ENCODE measurements at regions not wholly inside any gene's neighbourhood (a gene's known extent, or its start where the extent isn't known, plus 50 kb on each side); places are given as distances from the start of the nearest gene placed in this dataset.

DNA sequence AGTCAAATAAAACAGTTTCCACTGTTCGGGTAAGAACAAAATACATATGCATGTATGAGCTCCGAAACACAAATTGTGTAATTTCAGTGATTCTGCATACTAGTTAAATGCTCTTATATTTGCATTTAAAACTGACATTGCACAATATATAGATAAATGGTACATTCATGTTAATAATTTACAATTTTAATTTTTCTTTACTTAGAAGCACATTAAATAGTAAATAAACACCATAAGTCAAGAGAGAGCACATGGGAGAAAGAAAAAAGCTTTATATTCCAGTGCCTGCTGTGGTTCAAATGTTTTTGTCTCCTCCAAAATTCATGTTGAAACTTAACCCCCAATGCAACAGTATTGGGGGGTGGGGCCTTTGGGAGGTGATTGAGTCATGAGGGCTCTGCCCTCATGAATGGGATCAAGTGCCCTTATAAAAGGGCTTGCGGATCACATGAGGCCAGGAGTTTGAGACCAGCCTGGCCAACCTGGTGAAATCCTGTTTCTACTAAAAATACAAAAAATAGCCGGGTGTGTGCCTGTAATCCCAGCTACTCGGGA, 322.9 kb downstream of the BCOR start:
- TF ChIP-seq POLR2A (IDR thresholded peaks at IDR 0.05), result no peak
- TF ChIP-seq, protein P1, sequence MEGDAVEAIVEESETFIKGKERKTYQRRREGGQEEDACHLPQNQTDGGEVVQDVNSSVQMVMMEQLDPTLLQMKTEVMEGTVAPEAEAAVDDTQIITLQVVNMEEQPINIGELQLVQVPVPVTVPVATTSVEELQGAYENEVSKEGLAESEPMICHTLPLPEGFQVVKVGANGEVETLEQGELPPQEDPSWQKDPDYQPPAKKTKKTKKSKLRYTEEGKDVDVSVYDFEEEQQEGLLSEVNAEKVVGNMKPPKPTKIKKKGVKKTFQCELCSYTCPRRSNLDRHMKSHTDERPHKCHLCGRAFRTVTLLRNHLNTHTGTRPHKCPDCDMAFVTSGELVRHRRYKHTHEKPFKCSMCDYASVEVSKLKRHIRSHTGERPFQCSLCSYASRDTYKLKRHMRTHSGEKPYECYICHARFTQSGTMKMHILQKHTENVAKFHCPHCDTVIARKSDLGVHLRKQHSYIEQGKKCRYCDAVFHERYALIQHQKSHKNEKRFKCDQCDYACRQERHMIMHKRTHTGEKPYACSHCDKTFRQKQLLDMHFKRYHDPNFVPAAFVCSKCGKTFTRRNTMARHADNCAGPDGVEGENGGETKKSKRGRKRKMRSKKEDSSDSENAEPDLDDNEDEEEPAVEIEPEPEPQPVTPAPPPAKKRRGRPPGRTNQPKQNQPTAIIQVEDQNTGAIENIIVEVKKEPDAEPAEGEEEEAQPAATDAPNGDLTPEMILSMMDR (IDR thresholded peaks at IDR 0.05), result no peak

Measured in body of pancreas (tissue), 4 donors.